ENCODE measurements at regions not wholly inside any gene's neighbourhood (a gene's known extent, or its start where the extent isn't known, plus 50 kb on each side); places are given as distances from the start of the nearest gene placed in this dataset.

- no peak for DNase-seq (ENCODE audit: low read depth)
Observed at GRCh38 chr10:36114141-36114540, 472.0 kb upstream of the FZD8 start.

GRCh38 chr10:36111676-36112075, 469.6 kb upstream of the FZD8 start:
- no peak for DNase-seq (ENCODE audit: low read depth)

- no peak for DNase-seq (ENCODE audit: low read depth)
Observed at GRCh38 chr10:36110097-36110496, 468.0 kb upstream of the FZD8 start.

DNA sequence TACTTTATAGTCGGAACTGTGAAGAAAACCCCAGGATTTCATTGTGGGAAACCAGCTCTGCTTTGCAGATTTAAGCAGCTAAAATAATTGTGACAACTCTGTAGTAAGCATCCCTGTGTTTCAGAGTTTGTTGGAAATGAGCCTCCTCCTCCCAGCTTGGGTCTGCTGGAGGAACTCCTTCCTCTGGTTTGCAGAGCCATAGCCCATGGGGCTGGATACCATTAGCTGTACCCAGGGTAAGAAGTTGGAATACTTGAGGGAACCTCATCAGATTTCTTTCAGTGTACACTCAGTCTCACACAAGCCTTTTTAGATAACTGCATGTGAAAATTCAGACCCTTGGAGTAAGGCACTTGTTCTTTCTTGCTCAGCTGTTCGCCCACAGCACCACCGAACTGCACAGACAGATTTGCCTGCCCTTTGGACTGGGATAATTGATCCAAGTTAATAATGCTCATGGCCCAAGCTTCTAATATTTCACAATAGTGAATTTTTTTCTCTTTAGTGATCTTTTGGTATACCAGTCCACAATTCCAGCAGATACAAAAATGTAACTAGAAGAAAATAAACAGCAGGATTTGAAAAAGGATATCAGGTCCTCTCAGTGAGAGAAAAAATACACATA, 467.4 kb upstream of the FZD8 start:
- no peak for DNase-seq (ENCODE audit: low read depth)

DNA sequence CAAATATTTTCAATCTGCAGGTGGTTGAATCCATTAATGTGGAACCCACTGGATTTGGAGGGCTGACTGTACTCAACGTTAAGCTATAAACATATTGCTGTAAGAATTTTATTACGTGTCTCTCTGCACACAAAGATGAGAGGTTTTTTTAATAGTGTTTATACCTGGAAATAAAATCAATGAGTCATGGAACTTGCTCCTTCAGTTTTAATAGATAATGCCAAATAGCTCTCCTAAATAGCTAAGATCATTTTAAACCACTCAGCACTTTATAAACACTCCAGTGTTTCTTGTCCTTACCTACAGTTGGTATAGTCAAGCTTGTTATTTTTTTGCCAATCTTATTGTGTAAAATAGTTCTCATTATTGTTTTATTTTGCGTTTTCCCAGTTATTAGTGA, 455.6 kb upstream of the FZD8 start:
- no peak for DNase-seq (ENCODE audit: low read depth)

GRCh38 chr10:36096576-36096975, 454.5 kb upstream of the FZD8 start:
- no peak for DNase-seq (ENCODE audit: low read depth)

DNA sequence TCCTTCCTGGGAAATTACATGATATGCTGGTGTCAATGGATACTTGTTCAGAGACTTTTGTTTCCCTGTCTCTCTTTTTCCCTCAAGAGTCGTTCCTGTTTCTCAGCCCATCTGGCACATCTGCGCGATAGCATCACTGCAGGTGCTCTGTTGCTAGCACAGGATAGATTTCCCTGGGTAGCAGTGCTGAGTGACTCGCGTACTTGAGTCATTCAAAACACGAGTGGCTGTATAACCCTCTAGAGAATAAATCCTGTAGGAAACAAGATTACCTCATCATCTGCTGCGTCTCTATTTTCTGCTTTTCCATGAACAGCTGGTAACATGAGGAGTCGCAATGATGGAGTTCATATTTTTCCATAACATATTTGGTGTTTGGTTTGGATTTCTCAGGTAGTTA, 452.0 kb upstream of the FZD8 start:
- no peak for DNase-seq (ENCODE audit: low read depth)

GRCh38 chr10:36092116-36092515, 450.0 kb upstream of the FZD8 start:
- DNase-seq (ENCODE audit: low read depth): no peak

GRCh38 chr10:36091007-36091406, 448.9 kb upstream of the FZD8 start:
- no peak for DNase-seq (ENCODE audit: low read depth)

DNA sequence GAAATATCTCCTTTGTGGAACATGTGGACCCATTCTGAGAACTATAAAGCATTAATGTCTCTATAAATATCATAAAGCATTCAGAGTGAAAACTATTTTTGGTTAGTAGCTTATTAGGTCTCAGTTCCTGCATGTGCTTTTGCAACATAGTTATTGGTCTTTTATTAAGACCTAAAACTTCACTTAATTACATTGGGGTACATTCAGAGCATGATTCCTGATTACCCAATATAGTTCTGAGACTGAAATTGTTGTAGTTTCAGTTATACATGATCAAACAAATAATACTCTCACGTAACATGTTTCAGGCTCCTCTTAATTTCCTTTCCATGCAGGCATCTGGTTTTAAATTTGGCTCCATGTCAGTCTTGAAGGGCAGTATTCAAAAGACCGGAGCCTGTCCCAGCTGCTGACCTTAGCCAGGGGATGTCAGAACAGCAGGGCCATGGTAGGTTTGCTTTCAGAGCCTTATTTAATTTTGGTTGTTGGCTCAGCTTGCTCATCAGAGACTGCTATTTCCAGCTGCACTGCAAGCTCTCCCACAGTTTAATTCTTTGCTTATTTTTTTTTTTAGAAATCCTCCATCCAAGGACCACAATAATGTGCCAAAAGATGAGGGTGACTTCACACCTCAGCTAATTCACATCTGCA, 447.8 kb upstream of the FZD8 start:
- DNase-seq (ENCODE audit: low read depth): no peak

DNA sequence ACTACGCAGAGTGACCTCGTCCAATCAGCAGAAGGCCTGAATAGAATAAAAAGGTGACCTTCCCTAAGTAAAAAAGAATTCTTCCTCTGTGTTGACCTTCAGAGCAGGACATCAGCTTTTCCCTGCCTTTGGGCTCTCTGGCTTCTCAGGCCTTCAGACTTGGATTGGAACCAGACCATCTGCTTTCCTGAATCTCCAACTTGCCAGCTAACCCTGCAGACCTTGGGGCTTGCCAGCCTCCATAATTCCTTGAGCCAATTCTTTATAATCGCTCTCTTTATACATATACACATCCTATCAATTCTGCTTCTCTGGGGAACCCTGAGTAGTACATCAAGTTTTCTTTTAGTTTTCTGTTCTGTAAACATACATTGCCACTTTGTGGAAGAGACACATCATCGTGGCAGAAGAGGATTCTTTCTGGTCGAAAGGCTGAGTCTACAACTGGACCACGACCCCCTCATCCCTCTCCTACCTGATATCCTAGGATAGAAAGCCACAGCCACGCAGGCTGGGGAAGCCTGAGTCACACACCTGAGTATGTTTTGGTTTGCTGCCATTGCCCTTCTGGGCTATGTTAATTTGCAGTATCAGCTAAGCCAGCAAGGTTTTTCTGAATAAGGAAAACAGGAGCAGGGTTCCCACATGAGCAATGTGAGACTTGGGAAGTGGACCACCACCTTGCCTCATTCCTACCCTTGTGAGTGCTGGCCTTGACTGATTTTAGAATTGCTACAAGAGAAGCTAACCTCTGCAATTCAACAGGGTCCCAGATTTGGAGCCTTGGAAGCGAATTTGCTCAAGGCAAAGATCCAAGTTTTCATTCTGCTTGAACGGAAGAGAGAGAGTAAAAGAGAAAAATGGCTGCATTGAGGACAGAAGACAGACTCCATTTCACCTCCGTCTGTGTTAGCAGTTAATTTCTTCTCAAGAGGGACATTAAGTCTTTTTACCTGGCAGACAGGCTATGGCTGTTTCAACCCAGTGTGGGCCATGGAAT, 445.2 kb upstream of the FZD8 start:
- no peak for DNase-seq (ENCODE audit: low read depth)

DNA sequence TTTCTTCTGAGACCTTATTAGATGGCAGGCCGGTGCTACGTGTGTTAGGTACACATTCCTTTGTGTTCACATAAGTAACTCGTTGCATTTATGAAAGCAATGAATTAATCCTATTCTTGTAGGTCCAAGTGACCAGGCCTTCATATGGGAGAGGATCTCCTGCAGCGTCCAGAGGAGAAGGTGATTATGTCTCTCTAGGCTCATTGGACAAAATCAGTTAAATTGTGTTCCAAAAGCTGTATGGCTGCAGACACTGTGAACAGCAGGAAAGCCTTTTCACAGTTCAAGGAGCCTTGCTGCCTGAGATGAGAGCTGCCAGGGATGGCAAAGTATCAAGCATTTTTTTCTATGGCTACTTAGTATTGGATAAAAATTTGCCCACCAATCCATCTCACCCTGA, 433.1 kb upstream of the FZD8 start:
- no peak for DNase-seq (ENCODE audit: low read depth)

GRCh38 chr10:36073796-36074345, 431.8 kb upstream of the FZD8 start:
- DNase-seq (ENCODE audit: low read depth): no peak

DNA sequence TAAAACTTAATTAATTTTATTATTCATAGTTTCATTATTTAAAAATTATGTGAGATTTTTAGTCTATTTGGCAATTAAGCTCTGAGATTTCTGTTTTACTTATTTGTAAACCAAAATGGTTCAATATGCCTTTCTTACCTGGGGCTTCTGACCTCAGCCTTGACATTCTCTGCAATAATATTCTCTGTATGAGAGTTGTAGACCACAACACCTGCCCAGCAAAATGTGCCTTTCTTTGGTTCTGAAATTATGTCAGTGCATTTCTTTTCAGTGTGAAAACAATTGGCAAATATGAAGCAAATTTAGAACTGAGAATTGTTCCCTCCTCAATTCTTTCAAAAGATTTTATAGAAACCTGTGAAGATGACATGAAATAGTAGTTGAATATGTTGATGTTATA, 426.4 kb upstream of the FZD8 start:
- no peak for DNase-seq (ENCODE audit: low read depth)

- DNase-seq (ENCODE audit: low read depth): no peak
Observed at GRCh38 chr10:36067748-36068147, 425.7 kb upstream of the FZD8 start.

DNA sequence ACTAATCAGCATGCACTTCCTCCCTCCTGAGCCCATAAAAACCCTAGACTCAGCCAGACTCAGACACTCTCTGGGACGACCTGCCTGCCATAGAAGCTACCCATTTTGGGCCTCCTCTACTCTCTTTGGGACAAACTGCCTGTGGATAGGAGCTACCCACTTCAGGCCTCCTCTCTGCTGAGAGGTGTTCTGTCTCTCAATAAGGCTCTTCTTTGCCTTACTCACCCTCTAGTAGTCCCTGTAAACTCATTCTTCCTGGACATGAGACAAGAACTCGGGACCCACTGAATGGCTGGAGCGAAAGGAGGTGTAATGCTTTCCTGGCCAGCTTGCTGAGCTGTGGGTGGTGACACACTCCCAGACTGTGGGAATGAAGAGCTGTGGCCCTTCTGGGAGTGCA, 424.8 kb upstream of the FZD8 start:
- no peak for DNase-seq (ENCODE audit: low read depth)

DNA sequence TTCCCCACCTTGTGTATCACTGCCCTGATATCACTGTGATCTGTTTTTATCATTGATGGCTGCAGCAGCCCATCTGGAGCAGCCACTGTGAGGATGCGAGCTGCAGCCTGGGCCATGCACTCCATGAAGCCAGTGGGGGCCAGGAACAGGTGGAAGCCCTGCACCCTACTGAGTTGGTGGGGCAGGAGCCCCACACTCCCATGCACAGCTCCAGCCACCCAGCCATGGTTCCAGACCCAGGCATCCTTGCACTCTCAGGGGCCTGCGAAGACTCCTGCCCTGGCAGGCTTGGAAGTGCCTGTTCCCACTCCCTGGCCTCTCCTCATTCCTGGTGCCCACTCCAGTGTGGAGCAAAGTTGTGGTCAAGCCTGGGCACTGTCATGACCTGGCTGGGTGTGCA, 424.0 kb upstream of the FZD8 start:
- DNase-seq (ENCODE audit: low read depth): no peak

GRCh38 chr10:36063396-36063795, 421.3 kb upstream of the FZD8 start:
- no peak for DNase-seq (ENCODE audit: low read depth)

DNA sequence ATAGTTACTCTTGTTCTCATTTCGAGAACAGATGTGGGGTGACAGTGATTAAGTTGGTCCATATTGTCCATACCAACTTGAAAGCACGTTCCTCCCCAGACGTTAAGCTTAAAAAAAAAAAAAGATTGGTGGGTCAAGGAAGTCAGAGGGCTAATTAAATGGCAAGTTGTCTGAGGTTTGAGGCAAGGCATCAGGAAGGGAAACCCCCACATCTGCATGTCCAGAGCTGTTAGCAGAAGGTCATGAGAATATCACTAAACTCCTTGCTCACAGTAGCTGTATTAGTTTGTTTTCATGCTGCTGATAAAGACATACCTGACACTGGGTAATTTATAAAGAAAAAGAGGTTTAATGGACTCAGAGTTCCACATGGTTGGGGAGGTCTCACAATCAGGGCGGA, 415.6 kb upstream of the FZD8 start:
- DNase-seq (ENCODE audit: low read depth): no peak

DNA sequence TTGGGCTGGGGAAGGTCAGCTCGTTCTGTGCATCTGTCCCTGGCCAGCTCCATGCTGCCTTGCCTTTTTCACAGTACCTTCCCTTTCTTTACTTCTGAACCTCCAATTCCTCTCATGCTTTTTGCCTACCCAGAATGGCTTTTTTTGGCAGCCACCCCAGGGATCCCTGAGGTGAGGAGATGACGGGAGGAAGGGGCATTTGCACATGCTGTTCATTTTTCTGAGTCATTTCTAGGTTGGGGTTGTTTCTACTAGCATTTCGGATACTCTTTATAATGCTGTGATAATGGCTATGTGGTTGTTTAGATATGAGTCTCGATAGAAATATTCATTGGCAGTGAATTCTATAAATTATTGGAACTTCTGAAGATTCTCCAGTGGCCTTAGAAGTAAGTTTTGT, 415.1 kb upstream of the FZD8 start:
- no peak for DNase-seq (ENCODE audit: low read depth)

DNA sequence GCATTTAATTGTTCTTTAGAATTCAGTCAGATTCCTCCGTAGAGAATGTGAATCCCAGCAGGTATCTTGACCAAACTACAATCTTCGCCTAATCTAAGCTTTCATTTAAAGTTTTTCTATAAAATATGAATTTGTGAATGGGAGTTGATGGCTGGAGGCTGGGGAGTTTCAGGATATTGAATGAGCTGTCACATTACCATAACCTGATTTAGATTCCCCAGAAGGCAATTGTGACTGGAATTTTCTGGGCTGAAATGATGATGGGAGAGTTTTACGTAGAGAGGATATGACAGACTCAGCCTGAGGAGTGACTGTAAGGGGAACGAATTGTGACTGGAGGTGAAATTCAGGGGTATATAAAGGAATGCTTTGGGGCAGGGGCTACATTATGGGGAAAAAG, 411.7 kb upstream of the FZD8 start:
- no peak for DNase-seq (ENCODE audit: low read depth)

- no peak for DNase-seq (ENCODE audit: low read depth)
Observed at GRCh38 chr10:36053271-36053670, 411.2 kb upstream of the FZD8 start.

- DNase-seq (ENCODE audit: low read depth): no peak
Observed at GRCh38 chr10:36051500-36051991, 409.4 kb upstream of the FZD8 start.

All from CMK (cell line).